VCaP (cell line): ENCODE measurements at regions not wholly inside any gene's neighbourhood (a gene's known extent, or its start where the extent isn't known, plus 50 kb on each side); places are given as distances from the start of the nearest gene placed in this dataset.

Experiments
- H3K27ac ChIP-seq: fragments of 450-650 bp; 2 replicates; pipeline ENCODE4 v1.5.1; 2017
- TF ChIP-seq, protein P1 (sequence below): fragments of 450-650 bp; conservative IDR thresholded peaks from 2 replicates; pipeline ENCODE4 v1.5.1; 2017; ENCODE audit warnings: mild to moderate bottlenecking, moderate library complexity

DNA sequence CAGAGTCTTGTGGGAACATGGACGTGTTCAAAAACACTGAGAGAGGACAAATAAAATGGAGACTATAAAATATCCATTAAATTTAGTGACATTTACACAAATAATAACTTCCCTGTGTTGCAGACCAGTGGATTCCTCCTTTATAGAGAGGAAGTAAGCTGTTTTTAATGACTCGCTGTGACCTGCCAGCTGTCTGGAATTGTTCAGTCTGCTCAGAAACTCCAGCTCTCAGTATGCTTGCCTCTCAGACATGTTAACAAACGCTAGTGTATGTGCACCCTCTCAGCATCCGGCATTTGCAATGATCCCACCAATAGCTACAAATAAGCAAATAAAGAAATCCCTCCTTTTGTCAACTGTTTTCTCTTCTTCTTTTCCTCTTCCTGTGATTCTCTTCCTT, 158.0 kb upstream of the TCF21 start:
- TF ChIP-seq, protein P1, sequence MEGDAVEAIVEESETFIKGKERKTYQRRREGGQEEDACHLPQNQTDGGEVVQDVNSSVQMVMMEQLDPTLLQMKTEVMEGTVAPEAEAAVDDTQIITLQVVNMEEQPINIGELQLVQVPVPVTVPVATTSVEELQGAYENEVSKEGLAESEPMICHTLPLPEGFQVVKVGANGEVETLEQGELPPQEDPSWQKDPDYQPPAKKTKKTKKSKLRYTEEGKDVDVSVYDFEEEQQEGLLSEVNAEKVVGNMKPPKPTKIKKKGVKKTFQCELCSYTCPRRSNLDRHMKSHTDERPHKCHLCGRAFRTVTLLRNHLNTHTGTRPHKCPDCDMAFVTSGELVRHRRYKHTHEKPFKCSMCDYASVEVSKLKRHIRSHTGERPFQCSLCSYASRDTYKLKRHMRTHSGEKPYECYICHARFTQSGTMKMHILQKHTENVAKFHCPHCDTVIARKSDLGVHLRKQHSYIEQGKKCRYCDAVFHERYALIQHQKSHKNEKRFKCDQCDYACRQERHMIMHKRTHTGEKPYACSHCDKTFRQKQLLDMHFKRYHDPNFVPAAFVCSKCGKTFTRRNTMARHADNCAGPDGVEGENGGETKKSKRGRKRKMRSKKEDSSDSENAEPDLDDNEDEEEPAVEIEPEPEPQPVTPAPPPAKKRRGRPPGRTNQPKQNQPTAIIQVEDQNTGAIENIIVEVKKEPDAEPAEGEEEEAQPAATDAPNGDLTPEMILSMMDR: no peak

DNA sequence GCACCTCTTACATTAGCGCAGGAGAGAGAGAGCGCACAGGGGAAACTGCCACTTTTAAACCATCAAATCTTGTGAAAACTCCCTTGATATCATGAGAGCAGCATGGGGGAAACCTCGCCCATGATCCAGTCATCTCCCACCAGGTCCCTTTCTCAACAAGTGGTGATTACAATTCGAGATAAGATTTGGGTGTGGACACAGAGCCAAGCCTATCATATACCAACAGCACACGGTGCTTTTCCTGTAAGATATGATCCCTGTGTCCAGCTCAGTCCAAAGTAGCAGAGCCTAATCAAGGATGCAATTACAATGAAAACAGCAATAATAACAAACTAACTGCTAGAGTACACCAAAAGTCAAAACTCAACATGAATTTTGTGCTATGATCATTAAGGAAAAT, 148.7 kb upstream of the TCF21 start:
- H3K27ac ChIP-seq: no peak overlapping the region
- TF ChIP-seq, protein P1: no peak

More for the DNA sequence above, 158.0 kb upstream of the TCF21 start:
- no peak overlapping the region for H3K27ac ChIP-seq

DNA sequence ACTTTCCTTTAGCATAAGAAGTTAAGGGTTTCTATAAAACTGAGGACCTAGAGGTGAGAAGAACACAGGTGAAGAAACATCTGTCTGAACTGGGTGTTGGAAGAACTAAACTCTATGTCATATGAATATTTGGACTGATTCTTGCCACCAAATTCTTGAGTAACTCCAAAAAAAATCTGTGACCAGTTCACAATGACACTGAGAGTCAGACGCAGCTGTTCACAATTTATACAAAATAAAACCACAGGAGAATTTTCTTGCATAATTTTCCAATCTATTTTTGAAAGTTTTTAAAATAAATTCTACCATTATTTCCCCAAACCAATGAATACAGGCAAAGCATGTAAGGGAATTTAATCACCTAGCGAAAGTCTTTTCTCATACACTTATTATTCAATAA, 148.1 kb upstream of the TCF21 start:
- H3K27ac ChIP-seq: no peak overlapping the region
- TF ChIP-seq, protein P1: no peak

DNA sequence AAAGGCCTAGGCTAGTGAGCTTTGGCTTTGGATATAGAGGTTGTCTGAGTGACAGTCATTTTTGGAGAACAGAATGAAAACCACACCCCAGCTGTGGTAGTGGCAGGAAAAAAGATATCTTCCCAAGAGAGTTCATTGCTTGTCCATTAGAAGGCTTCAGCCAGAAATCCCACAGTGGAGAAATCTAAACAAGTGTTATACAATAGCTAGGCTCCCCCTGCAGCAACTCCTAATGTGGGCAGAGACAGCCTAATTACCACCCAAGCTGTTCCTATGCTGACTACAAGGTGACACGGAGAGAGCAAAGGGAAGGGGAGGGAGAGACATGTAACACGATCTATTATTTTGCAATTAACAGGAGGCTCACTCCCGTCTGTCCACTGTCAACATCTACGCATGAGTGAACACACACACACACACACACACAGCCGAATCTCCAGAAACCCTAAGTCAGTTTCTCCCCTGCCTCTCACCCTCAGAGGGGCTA, 147.5 kb upstream of the TCF21 start:
- no peak overlapping the region for H3K27ac ChIP-seq
- TF ChIP-seq, protein P1: no peak

DNA sequence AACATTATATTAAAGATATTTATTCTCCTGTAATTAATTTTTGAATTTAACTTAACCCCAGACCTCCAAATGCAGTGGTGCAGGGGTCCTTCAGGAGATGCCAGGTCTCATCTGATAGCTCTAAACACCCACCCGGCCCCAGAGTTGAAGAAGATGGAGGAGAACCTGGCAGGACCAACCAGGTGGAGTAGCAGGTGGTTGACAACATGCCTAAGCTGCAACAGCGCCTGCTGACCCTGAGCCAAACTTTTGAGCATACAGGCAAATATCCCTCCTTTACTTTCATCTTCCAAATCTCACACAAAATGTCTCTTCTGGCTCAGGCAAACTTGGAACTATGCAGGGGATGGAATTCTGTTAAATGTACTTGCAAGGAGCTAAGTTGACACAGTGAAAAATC, 145.3 kb upstream of the TCF21 start:
- TF ChIP-seq, protein P1: no peak
- no peak overlapping the region for H3K27ac ChIP-seq

DNA sequence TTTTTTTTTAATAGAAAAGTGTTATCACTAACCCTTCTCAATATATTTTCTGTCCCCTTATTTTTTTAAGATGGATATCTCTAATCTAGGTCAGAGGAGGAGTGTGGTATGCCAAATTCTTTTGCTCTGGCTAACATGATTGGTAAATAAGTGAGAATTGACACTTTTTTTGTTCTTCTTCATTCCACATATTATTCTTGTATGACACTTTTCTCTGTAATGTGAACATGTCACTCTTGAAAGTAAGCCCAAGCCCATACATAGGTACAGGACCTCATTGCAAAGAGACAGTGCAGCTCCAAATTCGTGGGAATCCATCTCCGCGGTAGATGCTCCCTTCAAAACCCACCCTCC, 142.5 kb upstream of the TCF21 start:
- TF ChIP-seq, protein P1: no peak
- no peak overlapping the region for H3K27ac ChIP-seq

DNA sequence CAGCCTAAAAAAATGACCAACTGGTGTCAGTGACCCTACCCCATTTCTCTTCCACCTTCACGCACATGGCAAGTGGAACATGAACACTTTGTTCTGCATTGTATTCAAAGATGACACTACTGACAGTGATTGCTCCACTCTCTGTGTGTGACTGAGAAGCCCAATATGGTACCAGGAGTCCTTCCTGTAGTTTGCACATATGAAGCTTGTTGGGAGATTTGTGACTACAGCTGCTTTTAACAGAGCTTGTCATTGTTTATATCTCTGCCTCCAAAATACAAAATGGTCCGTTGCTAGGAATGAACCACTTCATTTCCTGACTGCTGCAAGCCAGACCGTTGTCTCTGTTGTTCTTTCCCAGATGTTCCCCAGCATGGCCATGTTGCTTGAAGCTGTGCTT, 140.3 kb upstream of the TCF21 start:
- TF ChIP-seq, protein P1: no peak
- H3K27ac ChIP-seq: no peak overlapping the region

DNA sequence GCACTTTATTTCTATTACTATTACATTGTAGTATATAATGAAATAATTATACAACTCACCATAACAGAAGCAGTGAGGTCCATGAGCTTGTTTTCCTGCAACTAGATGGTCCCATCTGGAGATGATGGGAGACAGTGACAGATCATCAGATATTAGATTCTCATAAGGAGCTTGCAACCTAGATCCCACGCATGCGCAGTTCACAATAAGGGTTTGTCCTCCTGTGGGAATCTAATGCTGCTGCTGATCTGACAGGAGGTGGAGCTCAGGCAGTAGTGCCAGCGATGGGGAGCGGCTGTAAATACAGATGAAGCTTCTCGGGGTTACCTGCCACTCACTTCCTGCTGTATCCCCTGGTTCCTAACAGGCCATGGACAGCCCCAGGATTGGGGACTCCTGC, 139.5 kb upstream of the TCF21 start:
- TF ChIP-seq, protein P1: no peak
- H3K27ac ChIP-seq: no peak overlapping the region
